ENCODE measurements at regions not wholly inside any gene's neighbourhood (a gene's known extent, or its start where the extent isn't known, plus 50 kb on each side); places are given as distances from the start of the nearest gene placed in this dataset.

DNA sequence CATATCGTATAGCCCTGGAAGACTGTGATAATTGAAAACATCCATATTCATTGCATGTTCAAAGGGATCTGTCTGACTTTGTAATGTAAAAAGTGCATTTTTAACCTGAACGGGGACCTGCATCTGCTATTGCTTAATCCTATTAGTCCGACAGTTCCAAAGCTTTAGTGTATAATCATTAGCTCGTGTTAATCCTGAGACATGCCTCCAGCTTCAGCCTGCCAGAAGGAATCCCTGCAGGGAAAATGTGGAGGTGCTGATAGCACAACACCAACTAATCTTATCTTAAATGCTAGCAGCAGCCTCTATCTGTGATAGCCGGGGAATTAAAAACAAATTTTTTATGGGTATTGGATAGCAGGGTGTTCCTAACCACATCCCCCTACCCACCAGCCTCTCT, 495.2 kb downstream of the TLE4 start:
- TF ChIP-seq, protein P1, sequence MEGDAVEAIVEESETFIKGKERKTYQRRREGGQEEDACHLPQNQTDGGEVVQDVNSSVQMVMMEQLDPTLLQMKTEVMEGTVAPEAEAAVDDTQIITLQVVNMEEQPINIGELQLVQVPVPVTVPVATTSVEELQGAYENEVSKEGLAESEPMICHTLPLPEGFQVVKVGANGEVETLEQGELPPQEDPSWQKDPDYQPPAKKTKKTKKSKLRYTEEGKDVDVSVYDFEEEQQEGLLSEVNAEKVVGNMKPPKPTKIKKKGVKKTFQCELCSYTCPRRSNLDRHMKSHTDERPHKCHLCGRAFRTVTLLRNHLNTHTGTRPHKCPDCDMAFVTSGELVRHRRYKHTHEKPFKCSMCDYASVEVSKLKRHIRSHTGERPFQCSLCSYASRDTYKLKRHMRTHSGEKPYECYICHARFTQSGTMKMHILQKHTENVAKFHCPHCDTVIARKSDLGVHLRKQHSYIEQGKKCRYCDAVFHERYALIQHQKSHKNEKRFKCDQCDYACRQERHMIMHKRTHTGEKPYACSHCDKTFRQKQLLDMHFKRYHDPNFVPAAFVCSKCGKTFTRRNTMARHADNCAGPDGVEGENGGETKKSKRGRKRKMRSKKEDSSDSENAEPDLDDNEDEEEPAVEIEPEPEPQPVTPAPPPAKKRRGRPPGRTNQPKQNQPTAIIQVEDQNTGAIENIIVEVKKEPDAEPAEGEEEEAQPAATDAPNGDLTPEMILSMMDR (IDR thresholded peaks at IDR 0.05) = no peak
- no peak for TF ChIP-seq POLR2A (IDR thresholded peaks at IDR 0.05)
